HG03520 (cell line): ENCODE measurements at regions not wholly inside any gene's neighbourhood (a gene's known extent, or its start where the extent isn't known, plus 50 kb on each side); places are given as distances from the start of the nearest gene placed in this dataset.

Experiments used
- ATAC-seq: cut with Tn5 transposase; IDR thresholded peaks from one replicate; pipeline ENCODE4 v1.9.1; 2021; ENCODE audit warnings: mild to moderate bottlenecking, moderate library complexity; ENCODE audit not compliant: unreplicated experiment

GRCh38 chr5:89946508-89946907 is 463.0 kb downstream of the CETN3 start:
- no peak for ATAC-seq

- ATAC-seq, result no peak
These were observed 467.4 kb downstream of the CETN3 start for GRCh38 chr5:89942171-89942570.

GRCh38 chr5:89936576-89936975 is 473.0 kb downstream of the CETN3 start:
- ATAC-seq, result no peak

GRCh38 chr5:89934069-89934468 is 475.5 kb downstream of the CETN3 start:
- no peak for ATAC-seq

GRCh38 chr5:89932771-89933181 is 476.8 kb downstream of the CETN3 start:
- no peak for ATAC-seq

GRCh38 chr5:89930591-89931392 is 478.8 kb downstream of the CETN3 start:
- peak; percentile 80 for ATAC-seq

GRCh38 chr5:89929834-89930233 is 479.7 kb downstream of the CETN3 start:
- ATAC-seq, result no peak

GRCh38 chr5:89929173-89929572 is 480.4 kb downstream of the CETN3 start:
- no peak for ATAC-seq

GRCh38 chr5:89922161-89922560 is 487.4 kb downstream of the CETN3 start:
- no peak for ATAC-seq

- no peak for ATAC-seq
These were observed 492.4 kb downstream of the CETN3 start for GRCh38 chr5:89917112-89917511.

- no peak for ATAC-seq
These were observed 493.4 kb downstream of the CETN3 start for GRCh38 chr5:89916131-89916530.

GRCh38 chr5:89908876-89909275 is 500.7 kb downstream of the CETN3 start:
- ATAC-seq, result no peak

GRCh38 chr5:89904442-89904841 is 505.1 kb downstream of the CETN3 start:
- ATAC-seq, result no peak

GRCh38 chr5:89901983-89902382 is 507.6 kb downstream of the CETN3 start:
- no peak for ATAC-seq

- no peak for ATAC-seq
These were observed 508.2 kb downstream of the CETN3 start for GRCh38 chr5:89901346-89901745.

- ATAC-seq, result no peak
These were observed 509.2 kb downstream of the CETN3 start for GRCh38 chr5:89900346-89900745.

- no peak for ATAC-seq
These were observed 510.0 kb downstream of the CETN3 start for GRCh38 chr5:89899559-89899958.

GRCh38 chr5:89893546-89893945 is 516.0 kb downstream of the CETN3 start:
- no peak for ATAC-seq

GRCh38 chr5:89885670-89886069 is 523.9 kb downstream of the CETN3 start:
- ATAC-seq, result no peak

GRCh38 chr5:89883967-89884366 is 525.6 kb downstream of the CETN3 start:
- ATAC-seq, result no peak

GRCh38 chr5:89878140-89879132 is 531.1 kb downstream of the CETN3 start:
- ATAC-seq, result no peak

- no peak for ATAC-seq
These were observed 537.6 kb downstream of the CETN3 start for GRCh38 chr5:89871906-89872305.
